HG03432 (cell line): ENCODE measurements at regions not wholly inside any gene's neighbourhood (a gene's known extent, or its start where the extent isn't known, plus 50 kb on each side); places are given as distances from the start of the nearest gene placed in this dataset.

Experiments used
- ATAC-seq: cut with Tn5 transposase; IDR thresholded peaks from one replicate; pipeline ENCODE4 v1.9.1; 2021; ENCODE audit warnings: mild to moderate bottlenecking, moderate library complexity; ENCODE audit not compliant: unreplicated experiment

GRCh38 chr2:157179324-157180105 is 78.0 kb upstream of the GALNT5 start:
- no peak for ATAC-seq

DNA sequence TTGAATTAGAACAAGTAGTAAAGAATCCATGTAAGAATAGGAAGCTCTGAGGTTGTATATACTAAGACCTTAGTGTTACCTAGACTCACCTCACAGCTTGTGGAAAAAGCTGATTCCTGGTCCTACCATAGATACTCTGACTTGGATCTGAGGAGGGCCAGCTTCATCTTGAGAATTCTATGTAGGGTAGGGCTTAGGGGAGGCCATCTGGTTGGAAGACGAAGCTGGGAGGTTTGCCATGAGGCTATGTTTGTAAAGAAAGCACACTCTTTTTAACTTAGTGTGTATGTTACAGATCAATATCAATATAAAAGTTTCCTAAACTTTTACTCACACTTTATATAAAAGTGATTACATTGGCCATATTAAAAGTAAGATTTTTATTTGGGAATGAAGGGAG is 77.1 kb upstream of the GALNT5 start:
- no peak for ATAC-seq

DNA sequence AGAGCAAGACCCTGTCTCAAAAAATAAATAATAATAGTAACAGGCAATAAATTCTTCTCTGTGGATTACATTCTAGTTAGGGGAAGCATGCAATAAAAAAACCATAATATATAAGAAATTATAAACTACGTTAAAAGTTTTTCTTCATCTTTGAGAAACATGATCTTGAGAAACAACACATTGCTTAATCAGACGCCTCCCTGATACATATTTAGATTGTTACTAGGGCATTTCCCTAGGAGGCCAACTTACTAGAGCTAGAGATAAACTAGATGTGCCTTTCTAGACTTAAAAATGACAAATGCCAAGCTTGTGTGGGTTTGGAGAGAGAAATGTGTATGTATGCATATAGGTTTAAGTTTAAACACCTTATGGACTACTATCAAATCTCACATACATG is 76.3 kb upstream of the GALNT5 start:
- ATAC-seq = no peak

- ATAC-seq = no peak
These were observed 75.2 kb upstream of the GALNT5 start for GRCh38 chr2:157182204-157182709.

GRCh38 chr2:157182834-157183396 is 74.6 kb upstream of the GALNT5 start:
- no peak for ATAC-seq

- no peak for ATAC-seq
These were observed 73.2 kb upstream of the GALNT5 start for GRCh38 chr2:157184161-157184895.

- ATAC-seq = no peak
These were observed 71.9 kb upstream of the GALNT5 start for GRCh38 chr2:157185476-157186227.

DNA sequence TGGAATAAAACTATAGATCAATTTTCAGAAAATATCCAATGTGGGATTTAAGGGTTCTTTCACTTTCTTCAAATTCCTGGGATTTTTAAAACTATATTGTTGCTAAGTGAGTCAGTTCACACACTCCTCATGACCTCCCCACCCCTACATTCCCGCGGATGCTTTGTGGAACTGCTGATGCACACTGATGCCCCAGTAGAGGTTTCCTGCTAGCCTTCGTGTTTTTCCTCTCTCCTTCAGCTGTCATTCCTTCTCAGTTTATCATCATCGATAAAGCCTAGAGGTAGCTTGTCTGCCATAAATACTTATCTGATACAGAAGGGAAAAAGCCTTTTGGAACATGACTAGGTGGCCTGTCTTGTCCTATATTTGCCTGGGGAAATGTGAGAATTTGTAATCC is 67.4 kb upstream of the GALNT5 start:
- ATAC-seq = no peak

DNA sequence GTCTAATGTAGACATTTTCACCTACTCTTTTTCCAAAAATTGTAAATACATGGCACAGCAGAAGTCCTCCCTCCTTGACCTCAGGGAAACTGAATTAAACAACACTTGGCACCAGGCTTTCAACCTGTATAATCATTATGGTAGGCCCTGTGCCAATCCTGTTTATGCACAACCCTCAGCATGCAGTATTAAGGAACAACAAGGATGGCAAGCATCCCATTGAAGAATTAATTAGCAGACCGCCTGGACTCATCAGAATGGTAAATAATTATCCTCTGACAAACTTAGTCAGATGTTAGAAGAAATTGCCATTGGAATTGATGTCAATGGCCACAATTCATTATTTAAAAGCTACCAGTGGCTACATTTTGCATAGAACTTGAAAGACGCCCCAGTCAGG is 66.3 kb upstream of the GALNT5 start:
- no peak for ATAC-seq

DNA sequence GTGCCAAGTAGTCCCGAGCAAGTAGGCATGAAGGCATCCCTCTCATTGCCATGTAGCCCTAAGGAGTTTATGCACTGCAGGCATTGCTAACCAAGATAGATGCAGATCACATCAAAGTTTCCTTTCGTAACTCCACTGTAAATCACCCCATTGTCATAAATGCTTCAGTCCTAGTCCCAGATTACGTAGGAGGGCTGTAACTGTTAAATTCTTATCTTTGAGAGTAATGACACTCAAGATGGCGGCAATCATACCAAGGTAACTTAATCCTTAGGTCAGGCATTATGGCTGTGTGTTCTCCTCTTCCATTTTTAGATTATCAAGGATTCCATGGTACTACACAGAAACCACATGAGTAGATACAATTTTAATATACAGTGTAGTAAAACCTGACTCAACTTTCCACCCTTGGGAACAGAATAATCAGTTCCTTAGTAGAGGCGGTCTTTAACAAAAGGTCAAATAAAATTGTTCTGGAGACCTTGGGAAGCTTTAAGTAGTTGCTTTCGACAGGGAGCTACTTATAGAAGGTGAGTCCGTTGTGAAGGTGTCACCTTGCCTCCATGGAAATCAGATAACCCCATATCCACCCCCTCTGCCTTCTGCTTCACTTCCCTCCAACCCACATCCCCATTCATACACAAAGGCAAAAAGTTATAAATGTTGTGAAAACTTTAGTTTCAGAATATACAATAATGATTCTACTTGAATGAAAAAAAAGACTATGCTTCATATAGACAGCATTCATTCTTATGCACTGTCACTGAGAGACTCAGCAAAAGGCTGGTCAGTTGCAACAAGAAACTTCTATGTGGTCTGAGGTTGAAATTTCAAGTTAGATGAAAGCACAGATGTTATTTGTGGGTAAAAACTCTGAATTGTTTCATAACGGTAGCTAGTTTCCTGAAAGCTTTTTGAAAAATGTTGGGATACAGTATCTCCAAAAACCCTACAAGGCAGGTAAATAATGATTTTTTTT is 64.8 kb upstream of the GALNT5 start:
- ATAC-seq = peak; percentile 93

DNA sequence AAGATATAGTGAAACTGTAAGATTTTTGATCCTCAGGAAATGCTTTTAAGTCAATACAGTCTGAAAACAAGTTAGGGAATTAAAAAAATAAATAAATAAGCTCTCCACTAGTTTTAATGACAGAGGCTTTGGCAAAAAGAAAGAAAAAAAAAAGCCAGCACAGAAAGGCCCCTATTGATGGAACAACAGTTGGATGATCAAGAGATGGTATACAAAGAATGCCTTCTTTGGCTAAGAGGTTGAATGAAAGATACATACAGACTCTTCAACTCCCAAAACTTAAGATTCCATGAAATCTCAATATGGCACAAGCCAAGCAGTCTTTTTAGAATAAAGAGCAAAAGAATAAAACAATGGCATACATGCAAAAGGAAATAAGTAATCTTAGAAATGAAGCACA is 64.0 kb upstream of the GALNT5 start:
- peak; percentile 13 for ATAC-seq

DNA sequence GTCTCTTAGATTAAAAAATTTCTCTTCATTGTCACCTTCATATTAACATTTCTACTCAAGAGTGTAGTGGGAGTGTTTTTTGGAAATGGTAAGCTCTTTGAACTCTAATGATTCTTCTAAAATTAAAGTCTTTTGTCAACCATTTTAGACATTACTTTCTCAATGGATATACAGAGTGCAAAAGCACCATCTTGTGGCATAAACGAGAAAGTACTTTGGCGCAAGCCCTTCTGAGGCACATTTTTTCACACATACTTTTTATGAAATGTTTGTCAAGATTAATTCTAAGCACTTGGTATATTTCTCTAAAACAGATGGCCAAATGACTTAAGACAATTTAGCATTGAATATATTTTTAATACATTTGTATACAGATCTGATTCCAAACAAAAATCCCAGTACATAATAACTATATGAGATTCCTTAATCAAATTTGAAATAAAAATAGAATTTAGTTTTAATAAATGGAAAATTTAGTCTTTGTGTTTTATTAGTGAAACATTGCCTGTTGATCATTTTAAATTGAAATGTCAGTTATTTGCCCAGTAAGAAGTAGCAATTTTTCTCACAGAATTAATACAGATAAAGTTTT is 63.3 kb upstream of the GALNT5 start:
- peak; percentile 60 for ATAC-seq

GRCh38 chr2:157194844-157195243 is 62.7 kb upstream of the GALNT5 start:
- no peak for ATAC-seq

DNA sequence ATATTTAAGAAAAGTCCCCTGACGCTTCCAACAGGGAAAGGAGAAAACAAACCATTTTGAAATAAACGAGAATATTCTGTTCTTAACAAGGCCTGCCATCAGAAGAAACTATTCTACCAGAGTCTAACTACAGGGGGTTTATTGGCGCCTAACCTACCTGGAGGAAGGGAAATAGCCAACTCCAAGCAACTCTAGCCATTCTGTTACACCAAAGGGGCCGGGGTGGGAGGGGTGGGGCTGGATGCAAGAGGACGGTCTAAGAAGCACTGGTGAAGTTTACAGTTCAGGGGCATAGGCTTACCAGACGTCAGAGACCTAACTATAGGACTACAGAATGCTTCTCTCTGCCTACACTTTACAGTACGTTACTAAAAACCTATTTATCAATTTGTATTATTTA is 60.5 kb upstream of the GALNT5 start:
- no peak for ATAC-seq

DNA sequence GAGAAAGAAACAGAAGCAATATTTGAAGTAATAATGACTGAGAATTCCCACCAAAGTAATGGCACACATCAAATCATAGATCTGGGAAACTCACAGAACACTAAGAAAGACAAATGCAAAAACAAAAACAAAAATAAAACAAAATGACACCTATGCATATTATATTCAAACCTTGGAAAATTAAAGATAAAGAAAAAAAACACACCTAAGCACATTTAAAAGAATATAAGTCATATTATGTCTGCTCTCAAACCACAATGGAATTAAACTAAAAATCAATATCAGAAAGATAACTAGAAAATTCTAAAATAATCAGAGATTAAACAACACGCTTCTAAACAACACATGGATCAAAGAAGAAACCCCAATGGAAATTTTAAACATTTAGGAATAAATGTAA is 59.7 kb upstream of the GALNT5 start:
- ATAC-seq = no peak

- ATAC-seq = no peak
These were observed 53.9 kb upstream of the GALNT5 start for GRCh38 chr2:157203651-157204050.

GRCh38 chr2:157204401-157204800 is 53.1 kb upstream of the GALNT5 start:
- no peak for ATAC-seq

- no peak for ATAC-seq
These were observed 50.6 kb upstream of the GALNT5 start for GRCh38 chr2:157206916-157207315.
